ENCODE measurements at regions not wholly inside any gene's neighbourhood (a gene's known extent, or its start where the extent isn't known, plus 50 kb on each side); places are given as distances from the start of the nearest gene placed in this dataset.

- POLR2A ChIA-PET = no interaction called here
- CTCF ChIA-PET = no interaction called here
These were observed 143.1 kb downstream of the SLC41A2 start for GRCh38 chr12:104814944-104815343.
